ENCODE measurements at regions not wholly inside any gene's neighbourhood (a gene's known extent, or its start where the extent isn't known, plus 50 kb on each side); places are given as distances from the start of the nearest gene placed in this dataset.

DNA sequence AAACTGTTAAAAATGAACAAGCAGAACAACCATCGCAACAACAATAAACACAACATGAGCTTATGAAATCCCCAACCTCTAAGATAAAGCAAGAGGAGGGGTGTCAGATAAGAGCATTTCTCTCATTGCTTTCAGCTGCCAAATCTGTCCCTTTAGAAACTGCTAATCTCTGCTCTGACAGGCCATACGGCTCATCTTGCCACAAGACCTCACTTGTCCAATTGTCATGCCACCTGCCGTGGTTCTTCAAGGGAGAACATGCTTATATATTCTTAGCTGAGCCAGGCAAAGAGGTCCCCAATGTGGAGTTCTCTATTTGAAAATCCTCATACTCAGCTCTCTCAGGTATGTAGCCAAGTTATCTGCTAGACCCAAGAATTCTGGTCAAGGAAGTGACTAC lies 405.0 kb upstream of the TNC start:
- Histone ChIP-seq H3K4me3 (no peak overlapping the region), H3K4me1 (no peaks in the 10 kb centered on the region), H3K27me3 (peaks cover 0 to 5% (median 0%) of the 10 kb centered on the region in 4 donors), H3K27ac (no peak overlapping the region), H3K9me3 (no peaks in the 10 kb centered on the region), H3K36me3 (no peaks in the 10 kb centered on the region)
- ATAC-seq (no peak), FAIRE-seq (no peak), DNase-seq (no peak)
- WGBS, 2 donors = 64 to 65% methylated on average over 3 of the region's 3 CpGs
- intact Hi-C loops (cut with DNase I) = no loop called here
- no peak for TF ChIP-seq CTCF (IDR thresholded peaks at IDR 0.05)

- FAIRE-seq (peak; percentile 86), ATAC-seq (peak in 3 of 4 donors; percentile 62 to 77 (median 66)), DNase-seq (peak in 1 of 6 donors; percentile 15)
- no peaks in the 10 kb centered on the region for H3K36me3 ChIP-seq
- peaks cover 0 to 5% (median 0%) of the 10 kb centered on the region in 4 donors for H3K27me3 ChIP-seq
- intact Hi-C loops (cut with DNase I) = no loop called here
- no peaks in the 10 kb centered on the region for H3K4me1 ChIP-seq
- no peaks in the 10 kb centered on the region for H3K9me3 ChIP-seq
- WGBS, 2 donors = 18 to 21% methylated on average over 3 of the region's 3 CpGs
- H3K4me3 ChIP-seq = no peak overlapping the region
- H3K27ac ChIP-seq = no peak overlapping the region
- TF ChIP-seq CTCF (IDR thresholded peaks at IDR 0.05) = peak; percentile 8 to 48 (median 34)
Measured at GRCh38 chr9:115524453-115525059, 406.6 kb upstream of the TNC start.

DNA sequence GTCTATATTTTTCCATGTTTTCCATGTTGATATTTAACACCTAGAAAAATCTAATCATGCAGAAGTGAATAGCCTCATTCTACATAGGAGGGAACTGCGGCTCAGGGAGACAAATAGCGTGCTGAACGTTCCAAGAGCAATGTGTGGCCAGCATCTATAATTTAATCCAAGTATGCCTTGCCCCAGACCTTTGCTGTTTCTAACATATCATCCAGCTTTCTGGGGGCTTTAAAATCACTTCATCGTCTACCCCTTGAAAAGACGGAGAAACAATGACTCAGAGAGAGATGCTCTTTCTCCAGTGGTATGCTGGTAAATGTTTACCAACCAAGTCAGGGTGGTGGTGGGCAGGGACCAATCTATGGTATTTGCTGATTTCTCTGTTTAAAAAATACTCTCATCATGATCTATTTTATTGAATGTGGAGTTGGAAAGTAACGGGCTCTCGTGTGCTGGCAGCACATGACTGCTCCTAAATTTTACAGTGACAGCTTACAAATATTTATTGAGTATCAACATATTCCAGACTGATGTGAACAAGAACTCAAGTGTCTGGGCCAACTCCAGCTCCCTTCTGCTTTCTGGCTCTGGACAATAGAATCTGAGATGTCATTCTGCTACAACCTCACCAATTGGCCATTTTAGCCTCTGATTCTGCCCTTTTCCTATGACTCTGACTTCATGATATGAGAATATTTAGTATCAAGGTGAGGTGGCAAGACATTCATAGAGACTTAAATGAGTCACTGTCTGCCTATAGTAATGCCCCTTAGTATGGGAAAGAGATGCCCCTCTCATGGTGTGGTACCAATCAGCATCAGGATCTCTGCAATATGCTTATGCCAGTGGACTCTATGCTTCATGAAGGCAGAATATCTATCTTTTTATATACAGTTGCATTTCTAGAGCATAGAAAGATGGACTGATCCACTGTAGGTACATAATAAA lies 407.4 kb upstream of the TNC start:
- H3K36me3 ChIP-seq = no peaks in the 10 kb centered on the region
- FAIRE-seq (no peak), ATAC-seq (no peak), DNase-seq (no peak)
- H3K4me1 ChIP-seq = no peaks in the 10 kb centered on the region
- peaks cover 0 to 5% (median 0%) of the 10 kb centered on the region in 4 donors for H3K27me3 ChIP-seq
- intact Hi-C loops (cut with DNase I) = no loop called here
- TF ChIP-seq CTCF (IDR thresholded peaks at IDR 0.05) = no peak
- H3K4me3 ChIP-seq = no peak overlapping the region
- H3K9me3 ChIP-seq = no peaks in the 10 kb centered on the region
- no peak overlapping the region for H3K27ac ChIP-seq
- WGBS, 2 donors = 30 to 32% methylated on average over 7 of the region's 7 CpGs

- no peak for TF ChIP-seq CTCF (IDR thresholded peaks at IDR 0.05)
- FAIRE-seq (no peak), DNase-seq (no peak), ATAC-seq (no peak)
- intact Hi-C loops (cut with DNase I) = no loop called here
- Histone ChIP-seq H3K36me3 (no peaks in the 10 kb centered on the region), H3K9me3 (no peaks in the 10 kb centered on the region), H3K27me3 (no peaks in the 10 kb centered on the region), H3K4me3 (no peak overlapping the region), H3K27ac (no peak overlapping the region), H3K4me1 (no peaks in the 10 kb centered on the region)
- WGBS, 2 donors = 47 to 57% methylated on average over 1 of the region's 1 CpG
Measured at GRCh38 chr9:115531410-115532125, 413.6 kb upstream of the TNC start.
